ENCODE measurements at regions not wholly inside any gene's neighbourhood (a gene's known extent, or its start where the extent isn't known, plus 50 kb on each side); places are given as distances from the start of the nearest gene placed in this dataset.

- DNase-seq: no peak
- H3K4me1 ChIP-seq (ENCODE audit: low read length): no peaks in the 10 kb centered on the region
- no peaks in the 10 kb centered on the region for H3K9me2 ChIP-seq (replicated peaks; ENCODE audit: insufficient read depth, low read length)
- H3K9me3 ChIP-seq (ENCODE audit: low read length): no peaks in the 10 kb centered on the region
- no peak overlapping the region for H3K27ac ChIP-seq (ENCODE audit: low read length)
- no peak overlapping the region for H3K4me3 ChIP-seq (ENCODE audit: low read length)
- H3K27me3 ChIP-seq (ENCODE audit: low read length): no peaks in the 10 kb centered on the region
- no peaks in the 10 kb centered on the region for H4K20me1 ChIP-seq (ENCODE audit: insufficient read depth, low read depth, low read length)
- H3K4me2 ChIP-seq (ENCODE audit: low read depth, low read length, poor library complexity, severe bottlenecking): no peak overlapping the region
- no peaks in the 10 kb centered on the region for H3K79me2 ChIP-seq (ENCODE audit: low read length)
- H3K36me3 ChIP-seq (ENCODE audit: insufficient read depth, low read length): no peaks in the 10 kb centered on the region
- H2AFZ ChIP-seq (ENCODE audit: low read length): no peak overlapping the region
- H3K9ac ChIP-seq (ENCODE audit: low read length): no peak overlapping the region
Observed at GRCh38 chr4:27316176-27316575, 455.5 kb downstream of the STIM2 start.

DNA sequence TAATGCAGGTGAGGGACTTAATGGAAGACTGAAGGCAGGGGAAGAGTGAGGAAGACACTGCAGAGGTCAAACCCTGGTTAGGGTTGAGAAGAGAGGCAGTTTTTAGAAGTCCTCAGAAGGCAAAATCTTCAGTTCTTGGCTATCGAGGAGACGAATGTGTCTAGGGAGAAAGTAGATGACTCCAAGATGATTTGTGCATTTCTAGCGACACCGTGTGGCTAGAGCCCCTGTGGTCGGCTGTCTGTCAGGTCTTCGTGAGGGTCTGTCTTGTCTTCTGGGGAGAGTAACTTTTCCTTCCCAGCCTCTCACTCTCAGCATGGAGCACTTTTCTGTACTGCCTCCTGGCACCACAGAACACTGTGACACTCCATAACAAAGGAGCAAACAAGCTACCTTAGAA lies 458.1 kb downstream of the STIM2 start:
- Histone ChIP-seq H3K27me3 (ENCODE audit: low read length) (no peaks in the 10 kb centered on the region), H3K27ac (ENCODE audit: low read length) (no peak overlapping the region), H3K36me3 (ENCODE audit: insufficient read depth, low read length) (no peaks in the 10 kb centered on the region), H3K4me3 (ENCODE audit: low read length) (no peak overlapping the region), H3K79me2 (ENCODE audit: low read length) (no peaks in the 10 kb centered on the region), H3K4me2 (ENCODE audit: low read depth, low read length, poor library complexity, severe bottlenecking) (no peak overlapping the region), H3K4me1 (ENCODE audit: low read length) (no peaks in the 10 kb centered on the region), H3K9me3 (ENCODE audit: low read length) (no peaks in the 10 kb centered on the region), H3K9me2 (replicated peaks; ENCODE audit: insufficient read depth, low read length) (no peaks in the 10 kb centered on the region), H4K20me1 (ENCODE audit: insufficient read depth, low read depth, low read length) (no peaks in the 10 kb centered on the region), H3K9ac (ENCODE audit: low read length) (no peak overlapping the region), H2AFZ (ENCODE audit: low read length) (no peak overlapping the region)
- DNase-seq: peak; percentile 84

GRCh38 chr4:27326991-27327390 lies 466.4 kb downstream of the STIM2 start:
- DNase-seq: no peak
- Histone ChIP-seq H3K27ac (ENCODE audit: low read length) (no peak overlapping the region), H3K9ac (ENCODE audit: low read length) (no peak overlapping the region), H3K36me3 (ENCODE audit: insufficient read depth, low read length) (no peaks in the 10 kb centered on the region), H3K4me1 (ENCODE audit: low read length) (no peaks in the 10 kb centered on the region), H3K27me3 (ENCODE audit: low read length) (no peaks in the 10 kb centered on the region), H3K4me2 (ENCODE audit: low read depth, low read length, poor library complexity, severe bottlenecking) (no peak overlapping the region), H3K79me2 (ENCODE audit: low read length) (no peaks in the 10 kb centered on the region), H4K20me1 (ENCODE audit: insufficient read depth, low read depth, low read length) (no peaks in the 10 kb centered on the region), H3K9me3 (ENCODE audit: low read length) (no peaks in the 10 kb centered on the region), H2AFZ (ENCODE audit: low read length) (no peak overlapping the region), H3K9me2 (replicated peaks; ENCODE audit: insufficient read depth, low read length) (no peaks in the 10 kb centered on the region), H3K4me3 (ENCODE audit: low read length) (no peak overlapping the region)

- H3K36me3 ChIP-seq (ENCODE audit: insufficient read depth, low read length): no peaks in the 10 kb centered on the region
- no peaks in the 10 kb centered on the region for H3K9me2 ChIP-seq (replicated peaks; ENCODE audit: insufficient read depth, low read length)
- no peaks in the 10 kb centered on the region for H3K79me2 ChIP-seq (ENCODE audit: low read length)
- no peaks in the 10 kb centered on the region for H3K4me1 ChIP-seq (ENCODE audit: low read length)
- no peaks in the 10 kb centered on the region for H3K9me3 ChIP-seq (ENCODE audit: low read length)
- no peaks in the 10 kb centered on the region for H3K27me3 ChIP-seq (ENCODE audit: low read length)
- H3K27ac ChIP-seq (ENCODE audit: low read length): no peak overlapping the region
- H4K20me1 ChIP-seq (ENCODE audit: insufficient read depth, low read depth, low read length): no peaks in the 10 kb centered on the region
- no peak overlapping the region for H3K9ac ChIP-seq (ENCODE audit: low read length)
- no peak for DNase-seq
- no peak overlapping the region for H3K4me2 ChIP-seq (ENCODE audit: low read depth, low read length, poor library complexity, severe bottlenecking)
- no peak overlapping the region for H2AFZ ChIP-seq (ENCODE audit: low read length)
- no peak overlapping the region for H3K4me3 ChIP-seq (ENCODE audit: low read length)
Observed at GRCh38 chr4:27327421-27328181, 467.0 kb downstream of the STIM2 start.

- Histone ChIP-seq H4K20me1 (ENCODE audit: insufficient read depth, low read depth, low read length) (no peaks in the 10 kb centered on the region), H3K9ac (ENCODE audit: low read length) (no peak overlapping the region), H3K27me3 (ENCODE audit: low read length) (no peaks in the 10 kb centered on the region), H2AFZ (ENCODE audit: low read length) (no peak overlapping the region), H3K79me2 (ENCODE audit: low read length) (no peaks in the 10 kb centered on the region), H3K9me2 (replicated peaks; ENCODE audit: insufficient read depth, low read length) (no peaks in the 10 kb centered on the region), H3K36me3 (ENCODE audit: insufficient read depth, low read length) (no peaks in the 10 kb centered on the region), H3K27ac (ENCODE audit: low read length) (no peak overlapping the region), H3K4me3 (ENCODE audit: low read length) (no peak overlapping the region), H3K4me1 (ENCODE audit: low read length) (no peaks in the 10 kb centered on the region), H3K9me3 (ENCODE audit: low read length) (no peaks in the 10 kb centered on the region), H3K4me2 (ENCODE audit: low read depth, low read length, poor library complexity, severe bottlenecking) (no peak overlapping the region)
- DNase-seq: no peak
Observed at GRCh38 chr4:27338530-27338929, 477.9 kb downstream of the STIM2 start.

GRCh38 chr4:27343411-27343810 lies 482.8 kb downstream of the STIM2 start:
- no peak overlapping the region for H3K4me3 ChIP-seq (ENCODE audit: low read length)
- no peaks in the 10 kb centered on the region for H3K9me2 ChIP-seq (replicated peaks; ENCODE audit: insufficient read depth, low read length)
- DNase-seq: no peak
- H3K79me2 ChIP-seq (ENCODE audit: low read length): no peaks in the 10 kb centered on the region
- H3K27me3 ChIP-seq (ENCODE audit: low read length): no peaks in the 10 kb centered on the region
- no peak overlapping the region for H2AFZ ChIP-seq (ENCODE audit: low read length)
- no peaks in the 10 kb centered on the region for H4K20me1 ChIP-seq (ENCODE audit: insufficient read depth, low read depth, low read length)
- H3K4me1 ChIP-seq (ENCODE audit: low read length): no peaks in the 10 kb centered on the region
- no peaks in the 10 kb centered on the region for H3K36me3 ChIP-seq (ENCODE audit: insufficient read depth, low read length)
- H3K9me3 ChIP-seq (ENCODE audit: low read length): no peaks in the 10 kb centered on the region
- no peak overlapping the region for H3K4me2 ChIP-seq (ENCODE audit: low read depth, low read length, poor library complexity, severe bottlenecking)
- H3K27ac ChIP-seq (ENCODE audit: low read length): no peak overlapping the region
- no peak overlapping the region for H3K9ac ChIP-seq (ENCODE audit: low read length)

- no peaks in the 10 kb centered on the region for H3K9me3 ChIP-seq (ENCODE audit: low read length)
- H3K9me2 ChIP-seq (replicated peaks; ENCODE audit: insufficient read depth, low read length): no peaks in the 10 kb centered on the region
- no peak overlapping the region for H3K27ac ChIP-seq (ENCODE audit: low read length)
- no peak overlapping the region for H3K4me3 ChIP-seq (ENCODE audit: low read length)
- no peaks in the 10 kb centered on the region for H3K4me1 ChIP-seq (ENCODE audit: low read length)
- H3K9ac ChIP-seq (ENCODE audit: low read length): no peak overlapping the region
- no peaks in the 10 kb centered on the region for H3K79me2 ChIP-seq (ENCODE audit: low read length)
- H3K27me3 ChIP-seq (ENCODE audit: low read length): no peaks in the 10 kb centered on the region
- no peaks in the 10 kb centered on the region for H3K36me3 ChIP-seq (ENCODE audit: insufficient read depth, low read length)
- H2AFZ ChIP-seq (ENCODE audit: low read length): no peak overlapping the region
- no peak overlapping the region for H3K4me2 ChIP-seq (ENCODE audit: low read depth, low read length, poor library complexity, severe bottlenecking)
- no peaks in the 10 kb centered on the region for H4K20me1 ChIP-seq (ENCODE audit: insufficient read depth, low read depth, low read length)
- DNase-seq: no peak
Observed at GRCh38 chr4:27350161-27350560, 489.5 kb downstream of the STIM2 start.

- no peak overlapping the region for H3K27ac ChIP-seq (ENCODE audit: low read length)
- no peak overlapping the region for H3K4me2 ChIP-seq (ENCODE audit: low read depth, low read length, poor library complexity, severe bottlenecking)
- no peaks in the 10 kb centered on the region; the same call in 1 of the 2 replicates for H3K27me3 ChIP-seq (ENCODE audit: low read length)
- no peaks in the 10 kb centered on the region for H3K4me1 ChIP-seq (ENCODE audit: low read length)
- H3K9me2 ChIP-seq (replicated peaks; ENCODE audit: insufficient read depth, low read length): no peaks in the 10 kb centered on the region
- H3K9me3 ChIP-seq (ENCODE audit: low read length): no peaks in the 10 kb centered on the region
- H3K79me2 ChIP-seq (ENCODE audit: low read length): no peaks in the 10 kb centered on the region
- H2AFZ ChIP-seq (ENCODE audit: low read length): no peak overlapping the region
- H3K36me3 ChIP-seq (ENCODE audit: insufficient read depth, low read length): no peaks in the 10 kb centered on the region
- H3K9ac ChIP-seq (ENCODE audit: low read length): no peak overlapping the region
- DNase-seq: no peak
- H3K4me3 ChIP-seq (ENCODE audit: low read length): no peak overlapping the region
- H4K20me1 ChIP-seq (ENCODE audit: insufficient read depth, low read depth, low read length): no peaks in the 10 kb centered on the region
Observed at GRCh38 chr4:27357283-27357682, 496.6 kb downstream of the STIM2 start.

Data from Karpas-422 (cell line).